Endodermal cell (in vitro differentiated cells): ENCODE measurements at regions not wholly inside any gene's neighbourhood (a gene's known extent, or its start where the extent isn't known, plus 50 kb on each side); places are given as distances from the start of the nearest gene placed in this dataset.
A peak's percentile ranks its signal among the peaks of the same experiment; 100 is the strongest.

Experiments
- DNase-seq: peaks from one replicate; pipeline ENCODE4 v3.0.0-alpha.2; 2017
- H3K27ac ChIP-seq: 2 replicates; pipeline ENCODE4 v1.5.1; 2013; ENCODE audit warnings: mild to moderate bottlenecking, low read depth, low read length, moderate library complexity
- H3K27me3 ChIP-seq: 2 replicates; pipeline ENCODE4 v1.6.1; 2013; ENCODE audit warnings: mild to moderate bottlenecking, low read length, moderate library complexity; ENCODE audit not compliant: insufficient read depth, control insufficient read depth, poor library complexity, severe bottlenecking
- H3K36me3 ChIP-seq: 2 replicates; pipeline ENCODE4 v1.7.0; 2013; ENCODE audit warnings: mild to moderate bottlenecking, low read length, moderate library complexity; ENCODE audit not compliant: control insufficient read depth, insufficient read depth
- H3K4me1 ChIP-seq: one replicate; pipeline ENCODE4 v1.7.0; 2013; ENCODE audit warnings: low read length; ENCODE audit not compliant: control insufficient read depth, insufficient read depth
- H3K4me3 ChIP-seq: 2 replicates; pipeline ENCODE4 v1.5.1; 2013; ENCODE audit warnings: mild to moderate bottlenecking, low read length, moderate library complexity
- H3K9ac ChIP-seq: 2 replicates; pipeline ENCODE4 v1.6.1; 2013; ENCODE audit warnings: mild to moderate bottlenecking, low read length, moderate library complexity; ENCODE audit not compliant: poor library complexity, severe bottlenecking; ENCODE audit errors: extremely low read depth
- H3K9me3 ChIP-seq: 2 replicates; pipeline ENCODE4 v1.6.1; 2013; ENCODE audit warnings: mild to moderate bottlenecking, low read length, moderate library complexity; ENCODE audit not compliant: control insufficient read depth
- H3K27ac Mint-ChIP-seq: 2 replicates; pipeline ENCODE4 v1.8.0; 2020; ENCODE audit warnings: mixed read lengths
- H3K27me3 Mint-ChIP-seq: 2 replicates; pipeline ENCODE4 v1.8.0; 2021; ENCODE audit warnings: mild to moderate bottlenecking, mixed read lengths; ENCODE audit not compliant: insufficient read depth
- H3K36me3 Mint-ChIP-seq: 2 replicates; pipeline ENCODE4 v1.8.0; 2020; ENCODE audit warnings: low read depth, mixed read lengths
- H3K4me1 Mint-ChIP-seq: 2 replicates; pipeline ENCODE4 v1.8.0; 2020; ENCODE audit warnings: mixed read lengths
- H3K4me3 Mint-ChIP-seq: 2 replicates; pipeline ENCODE4 v1.8.0; 2020; ENCODE audit warnings: mild to moderate bottlenecking, moderate library complexity, mixed read lengths
- H3K9me3 Mint-ChIP-seq: 2 replicates; pipeline ENCODE4 v1.8.0; 2020; ENCODE audit warnings: mild to moderate bottlenecking, mixed read lengths
- WGBS, 2 experiments: methylation state at CpG; one replicate each; pipeline versions ENCODE4 v1.1.5 to v1.1.7; 2013; ENCODE audit warnings: missing lambda C conversion rate in 2 of 2, mixed read lengths in 1 of 2; ENCODE audit not compliant: insufficient coverage in 1 of 2, insufficient read length in 1 of 2; 5-methylcytosine and 5-hydroxymethylcytosine counted together
- TF ChIP-seq, protein P1 (sequence below): fragments of 200-600 bp; sonication (generic); conservative IDR thresholded peaks from 2 replicates; pipeline ENCODE4 v1.5.0; 2021; ENCODE audit warnings: antibody characterized with exemption, mild to moderate bottlenecking

- no peak overlapping the region for H3K4me3 ChIP-seq
- H3K9me3 Mint-ChIP-seq: no peaks in the 10 kb centered on the region
- H3K4me1 Mint-ChIP-seq: peaks cover 24% of the 10 kb centered on the region
- TF ChIP-seq, protein P1, sequence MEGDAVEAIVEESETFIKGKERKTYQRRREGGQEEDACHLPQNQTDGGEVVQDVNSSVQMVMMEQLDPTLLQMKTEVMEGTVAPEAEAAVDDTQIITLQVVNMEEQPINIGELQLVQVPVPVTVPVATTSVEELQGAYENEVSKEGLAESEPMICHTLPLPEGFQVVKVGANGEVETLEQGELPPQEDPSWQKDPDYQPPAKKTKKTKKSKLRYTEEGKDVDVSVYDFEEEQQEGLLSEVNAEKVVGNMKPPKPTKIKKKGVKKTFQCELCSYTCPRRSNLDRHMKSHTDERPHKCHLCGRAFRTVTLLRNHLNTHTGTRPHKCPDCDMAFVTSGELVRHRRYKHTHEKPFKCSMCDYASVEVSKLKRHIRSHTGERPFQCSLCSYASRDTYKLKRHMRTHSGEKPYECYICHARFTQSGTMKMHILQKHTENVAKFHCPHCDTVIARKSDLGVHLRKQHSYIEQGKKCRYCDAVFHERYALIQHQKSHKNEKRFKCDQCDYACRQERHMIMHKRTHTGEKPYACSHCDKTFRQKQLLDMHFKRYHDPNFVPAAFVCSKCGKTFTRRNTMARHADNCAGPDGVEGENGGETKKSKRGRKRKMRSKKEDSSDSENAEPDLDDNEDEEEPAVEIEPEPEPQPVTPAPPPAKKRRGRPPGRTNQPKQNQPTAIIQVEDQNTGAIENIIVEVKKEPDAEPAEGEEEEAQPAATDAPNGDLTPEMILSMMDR: no peak
- 95 to 96% methylated on average over 3 to 4 of the region's 4 CpGs for WGBS, 2 experiments
- no peaks in the 10 kb centered on the region for H3K36me3 ChIP-seq
- H3K27ac Mint-ChIP-seq: no peak overlapping the region
- H3K27ac ChIP-seq: no peak overlapping the region
- no peak for DNase-seq
- no peaks in the 10 kb centered on the region for H3K27me3 Mint-ChIP-seq
- H3K9me3 ChIP-seq: no peaks in the 10 kb centered on the region
- H3K36me3 Mint-ChIP-seq: no peaks in the 10 kb centered on the region
- H3K9ac ChIP-seq: no peak overlapping the region
- no peaks in the 10 kb centered on the region for H3K4me1 ChIP-seq
- no peaks in the 10 kb centered on the region for H3K27me3 ChIP-seq
- no peak overlapping the region for H3K4me3 Mint-ChIP-seq
These were observed 144.0 kb upstream of the NRIP1 start for GRCh38 chr21:15208786-15209185.

GRCh38 chr21:15209224-15209623 lies 144.4 kb upstream of the NRIP1 start:
- no peaks in the 10 kb centered on the region for H3K9me3 ChIP-seq
- no peaks in the 10 kb centered on the region for H3K36me3 ChIP-seq
- Mint-ChIP-seq H3K27me3 (no peaks in the 10 kb centered on the region), H3K36me3 (no peaks in the 10 kb centered on the region), H3K4me3 (no peak overlapping the region), H3K27ac (no peak overlapping the region), H3K4me1 (peaks cover 19% of the 10 kb centered on the region), H3K9me3 (no peaks in the 10 kb centered on the region)
- H3K4me3 ChIP-seq: no peak overlapping the region
- no peaks in the 10 kb centered on the region for H3K27me3 ChIP-seq
- DNase-seq: no peak
- H3K4me1 ChIP-seq: no peaks in the 10 kb centered on the region
- no peak overlapping the region for H3K9ac ChIP-seq
- TF ChIP-seq, protein P1: no peak
- no peak overlapping the region for H3K27ac ChIP-seq

GRCh38 chr21:15210235-15210678 lies 145.5 kb upstream of the NRIP1 start:
- no peak overlapping the region for H3K9ac ChIP-seq
- WGBS, 2 experiments: 87 to 100% methylated on average over 2 to 3 of the region's 3 CpGs
- Mint-ChIP-seq H3K4me1 (peaks cover 15% of the 10 kb centered on the region), H3K9me3 (no peaks in the 10 kb centered on the region), H3K27me3 (no peaks in the 10 kb centered on the region), H3K36me3 (no peaks in the 10 kb centered on the region), H3K27ac (no peak overlapping the region), H3K4me3 (no peak overlapping the region)
- no peaks in the 10 kb centered on the region for H3K36me3 ChIP-seq
- no peaks in the 10 kb centered on the region for H3K9me3 ChIP-seq
- H3K4me3 ChIP-seq: no peak overlapping the region
- DNase-seq: peak; percentile 49
- no peak overlapping the region for H3K27ac ChIP-seq
- TF ChIP-seq, protein P1: peak; percentile 40
- H3K4me1 ChIP-seq: no peaks in the 10 kb centered on the region
- no peaks in the 10 kb centered on the region for H3K27me3 ChIP-seq
